GM18867 (cell line): ENCODE measurements at regions not wholly inside any gene's neighbourhood (a gene's known extent, or its start where the extent isn't known, plus 50 kb on each side); places are given as distances from the start of the nearest gene placed in this dataset.
"Not testable (repeated sequence)": the region's sequence is repeated elsewhere in the genome, so short reads cannot be mapped to it uniquely, and the experiment has no call there.

Experiments
- ATAC-seq: cut with Tn5 transposase; IDR thresholded peaks from one replicate; pipeline ENCODE4 v1.9.1; 2021; ENCODE audit warnings: mild to moderate bottlenecking, moderate library complexity; ENCODE audit not compliant: unreplicated experiment

GRCh38 chr14:106657460-106657859, 1131.1 kb downstream of the TMEM121 start:
- ATAC-seq = no peak

GRCh38 chr14:106658066-106658860, 1131.9 kb downstream of the TMEM121 start:
- ATAC-seq = not testable (repeated sequence)

GRCh38 chr14:106661561-106661960, 1135.2 kb downstream of the TMEM121 start:
- peak; percentile 55 for ATAC-seq

GRCh38 chr14:106662936-106663550, 1136.7 kb downstream of the TMEM121 start:
- ATAC-seq = no peak

- ATAC-seq = peak; percentile 52
These were observed 1137.5 kb downstream of the TMEM121 start for GRCh38 chr14:106663805-106664410.

GRCh38 chr14:106665814-106666213, 1139.4 kb downstream of the TMEM121 start:
- no peak for ATAC-seq

GRCh38 chr14:106666341-106666740, 1140.0 kb downstream of the TMEM121 start:
- ATAC-seq = no peak

- ATAC-seq = no peak
These were observed 1143.6 kb downstream of the TMEM121 start for GRCh38 chr14:106670011-106670410.

- not testable (repeated sequence) for ATAC-seq
These were observed 1147.7 kb downstream of the TMEM121 start for GRCh38 chr14:106674093-106674492.

GRCh38 chr14:106674509-106675125, 1148.2 kb downstream of the TMEM121 start:
- ATAC-seq = not testable (repeated sequence)

- ATAC-seq = not testable (repeated sequence)
These were observed 1149.3 kb downstream of the TMEM121 start for GRCh38 chr14:106675716-106676115.

GRCh38 chr14:106679776-106680175, 1153.4 kb downstream of the TMEM121 start:
- no peak for ATAC-seq

- ATAC-seq = no peak
These were observed 1154.8 kb downstream of the TMEM121 start for GRCh38 chr14:106681161-106681560.

- no peak for ATAC-seq
These were observed 1155.2 kb downstream of the TMEM121 start for GRCh38 chr14:106681568-106681967.

GRCh38 chr14:106683631-106684030, 1157.2 kb downstream of the TMEM121 start:
- ATAC-seq = no peak

- ATAC-seq = no peak
These were observed 1160.2 kb downstream of the TMEM121 start for GRCh38 chr14:106686533-106686932.

GRCh38 chr14:106690333-106690891, 1164.0 kb downstream of the TMEM121 start:
- no peak for ATAC-seq

- ATAC-seq = peak; percentile 57
These were observed 1165.4 kb downstream of the TMEM121 start for GRCh38 chr14:106691601-106692291.

- no peak for ATAC-seq
These were observed 1168.4 kb downstream of the TMEM121 start for GRCh38 chr14:106694638-106695393.
